GM10266 (cell line): ENCODE measurements at regions not wholly inside any gene's neighbourhood (a gene's known extent, or its start where the extent isn't known, plus 50 kb on each side); places are given as distances from the start of the nearest gene placed in this dataset.

ENCODE experiments used
- DNase-seq: peaks from one replicate; pipeline ENCODE4 v3.0.0; 2012; ENCODE audit errors: extremely low spot score
- TF ChIP-seq, protein P1 (sequence below): IDR thresholded peaks from 2 replicates; pipeline ENCODE4 v1.5.1; 2012; ENCODE audit warnings: mild to moderate bottlenecking, low read depth; ENCODE audit not compliant: control insufficient read depth, insufficient read depth; ENCODE audit errors: missing control alignments

DNA sequence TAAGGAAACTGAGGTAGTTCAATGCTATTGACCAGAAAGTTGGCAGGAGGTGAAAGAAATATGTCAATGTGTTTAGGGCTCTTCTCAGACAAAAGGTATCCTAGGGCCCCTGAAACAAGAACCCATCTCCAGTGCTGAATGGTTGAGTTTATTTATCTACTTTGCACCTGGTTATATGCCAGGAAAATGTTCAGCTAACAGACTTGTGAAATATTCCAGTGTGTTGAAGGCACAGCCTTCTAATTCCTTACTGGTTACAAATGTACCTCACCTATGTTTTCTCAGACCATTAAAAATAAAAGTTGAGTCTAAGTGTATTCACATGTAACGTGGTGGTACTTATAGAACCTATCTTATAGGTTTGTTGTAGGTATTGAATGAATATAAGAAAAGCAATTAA lies 511.7 kb upstream of the SEL1L start:
- DNase-seq = no peak
- TF ChIP-seq, protein P1, sequence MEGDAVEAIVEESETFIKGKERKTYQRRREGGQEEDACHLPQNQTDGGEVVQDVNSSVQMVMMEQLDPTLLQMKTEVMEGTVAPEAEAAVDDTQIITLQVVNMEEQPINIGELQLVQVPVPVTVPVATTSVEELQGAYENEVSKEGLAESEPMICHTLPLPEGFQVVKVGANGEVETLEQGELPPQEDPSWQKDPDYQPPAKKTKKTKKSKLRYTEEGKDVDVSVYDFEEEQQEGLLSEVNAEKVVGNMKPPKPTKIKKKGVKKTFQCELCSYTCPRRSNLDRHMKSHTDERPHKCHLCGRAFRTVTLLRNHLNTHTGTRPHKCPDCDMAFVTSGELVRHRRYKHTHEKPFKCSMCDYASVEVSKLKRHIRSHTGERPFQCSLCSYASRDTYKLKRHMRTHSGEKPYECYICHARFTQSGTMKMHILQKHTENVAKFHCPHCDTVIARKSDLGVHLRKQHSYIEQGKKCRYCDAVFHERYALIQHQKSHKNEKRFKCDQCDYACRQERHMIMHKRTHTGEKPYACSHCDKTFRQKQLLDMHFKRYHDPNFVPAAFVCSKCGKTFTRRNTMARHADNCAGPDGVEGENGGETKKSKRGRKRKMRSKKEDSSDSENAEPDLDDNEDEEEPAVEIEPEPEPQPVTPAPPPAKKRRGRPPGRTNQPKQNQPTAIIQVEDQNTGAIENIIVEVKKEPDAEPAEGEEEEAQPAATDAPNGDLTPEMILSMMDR = no peak

DNA sequence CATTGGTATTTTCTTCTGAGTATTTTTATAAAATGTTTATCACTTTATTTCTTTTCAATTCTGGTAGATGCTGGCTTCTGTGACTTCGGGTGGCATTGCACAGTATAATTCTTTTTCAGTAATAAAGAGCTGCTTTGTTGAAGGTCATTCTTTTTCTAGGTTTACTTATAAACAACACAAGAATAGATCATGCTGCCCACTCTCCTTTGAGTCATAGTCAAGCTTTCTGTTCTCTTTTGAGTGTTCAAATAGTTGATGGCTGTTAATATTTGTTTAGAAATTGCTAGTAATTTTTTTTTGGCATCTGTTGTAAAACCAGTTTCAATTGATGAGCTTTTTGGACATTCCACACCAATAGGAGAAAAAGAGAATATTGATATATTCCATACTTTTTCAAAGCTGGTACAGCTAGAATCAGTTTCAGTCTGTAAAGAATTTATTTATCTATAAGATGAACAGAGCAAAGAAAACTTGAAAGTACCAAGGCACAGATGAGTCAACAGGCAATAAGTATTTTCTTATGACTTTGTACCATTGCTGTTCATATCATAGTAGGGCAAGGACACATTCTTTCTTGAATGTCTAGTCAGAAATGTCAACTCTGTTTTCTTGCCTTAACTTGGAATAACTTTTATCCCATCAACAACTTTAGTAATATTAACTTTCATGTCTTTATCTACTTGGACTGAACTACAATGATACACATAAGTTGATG lies 513.0 kb upstream of the SEL1L start:
- TF ChIP-seq, protein P1 = no peak
- DNase-seq = peak; percentile 5

DNA sequence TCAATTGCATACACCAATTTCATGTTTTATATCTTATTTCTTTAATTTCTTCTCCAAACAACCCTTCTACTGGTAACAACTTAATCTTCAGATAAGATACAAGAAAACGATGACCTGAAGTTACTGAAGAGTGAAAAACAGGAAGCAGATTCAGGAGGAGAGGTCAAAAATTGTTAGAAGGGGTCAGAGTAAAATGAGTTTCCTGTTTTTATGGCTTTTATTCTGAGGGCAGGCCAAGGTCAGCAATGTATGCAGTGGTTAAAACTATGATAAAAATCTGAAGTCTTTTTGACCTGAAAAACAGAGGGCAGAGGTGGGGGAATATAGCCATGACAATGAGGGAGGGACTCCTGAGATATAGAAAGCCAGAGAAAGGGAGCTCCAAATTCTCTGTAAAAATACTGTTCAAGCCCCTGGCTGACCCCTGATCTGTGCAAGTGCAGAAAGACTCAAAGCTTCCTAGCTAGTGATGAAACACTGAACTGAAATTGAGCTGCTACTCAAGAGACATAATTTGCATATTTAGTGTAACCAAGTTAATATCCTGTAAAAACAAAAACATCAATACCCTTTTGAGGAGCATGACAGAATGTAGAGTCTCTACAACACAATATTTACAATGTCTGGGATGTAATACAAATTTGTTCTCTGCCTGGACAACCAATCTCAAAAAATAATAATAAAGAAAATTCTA lies 514.3 kb upstream of the SEL1L start:
- DNase-seq = no peak
- TF ChIP-seq, protein P1 = no peak

DNA sequence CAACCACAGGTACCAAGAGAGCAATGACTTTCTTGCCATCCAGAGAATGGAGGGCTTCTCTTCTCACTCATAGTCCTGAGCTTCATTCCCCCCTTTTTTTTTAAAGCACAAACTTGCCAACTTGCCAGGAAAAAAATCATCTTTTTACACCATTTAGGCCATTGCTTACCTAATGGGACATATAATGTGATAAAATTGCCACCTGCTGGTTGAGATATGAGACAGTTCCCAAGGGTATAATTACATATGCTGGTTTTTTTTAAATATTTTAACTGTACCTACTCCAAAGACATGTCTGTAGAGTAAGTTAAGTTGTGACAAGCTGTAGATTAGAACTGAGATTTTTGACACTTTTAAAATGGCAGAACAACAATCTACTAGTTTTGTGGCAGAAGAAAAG lies 519.1 kb upstream of the SEL1L start:
- DNase-seq = no peak
- TF ChIP-seq, protein P1 = no peak

DNA sequence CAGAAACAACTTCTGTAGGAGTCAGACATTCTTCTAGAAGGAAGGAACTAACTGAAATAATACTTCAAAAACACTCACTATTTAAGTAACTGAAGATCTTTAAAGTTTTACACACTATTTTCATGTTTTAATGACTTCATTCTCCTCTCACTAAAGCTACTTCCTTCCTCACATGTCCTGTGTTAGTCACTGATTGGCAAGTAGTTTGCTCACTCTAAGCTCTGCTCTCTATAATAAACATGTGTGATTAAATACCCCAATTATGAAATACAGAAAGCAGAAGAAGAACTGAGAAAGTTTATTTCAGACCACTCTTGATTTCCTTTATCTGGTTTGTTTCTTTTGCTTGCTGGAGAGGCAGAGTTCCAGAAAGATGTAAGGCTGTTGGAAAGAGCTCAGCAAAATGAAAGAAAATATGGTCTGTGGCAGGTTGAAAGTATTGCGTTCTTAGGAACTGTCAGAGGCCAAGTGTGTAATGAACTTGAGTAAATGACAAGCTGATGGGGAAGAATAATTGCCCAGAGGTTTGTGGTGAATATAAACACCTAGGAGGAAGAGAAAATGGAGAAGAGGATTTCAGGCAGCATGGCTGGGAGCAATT lies 522.0 kb upstream of the SEL1L start:
- DNase-seq = no peak

DNA sequence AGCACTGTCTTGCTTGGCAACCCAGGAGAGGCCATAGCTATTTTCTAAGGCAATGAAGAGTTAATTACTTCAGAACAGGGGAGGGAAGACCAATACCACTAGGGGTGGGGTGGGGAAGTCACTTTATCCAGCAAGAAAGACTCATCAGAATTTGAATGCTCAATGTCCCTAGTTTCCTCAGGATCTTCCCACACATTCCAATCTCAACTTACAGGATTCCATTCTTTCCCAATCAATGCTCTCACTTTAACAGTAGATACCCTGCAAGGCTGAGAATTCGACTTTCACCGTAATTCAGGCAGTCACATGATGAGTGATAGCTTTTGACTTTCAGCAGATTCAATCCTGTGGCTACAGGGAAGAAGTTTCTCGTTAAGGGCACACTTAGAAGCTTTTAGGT lies 526.6 kb upstream of the SEL1L start:
- TF ChIP-seq, protein P1 = no peak
- DNase-seq = no peak

More for the DNA sequence above, 522.0 kb upstream of the SEL1L start:
- TF ChIP-seq, protein P1 = no peak
